ENCODE measurements at regions not wholly inside any gene's neighbourhood (a gene's known extent, or its start where the extent isn't known, plus 50 kb on each side); places are given as distances from the start of the nearest gene placed in this dataset.
A peak's percentile ranks its signal among the peaks of the same experiment; 100 is the strongest.
"Not testable (repeated sequence)": the region's sequence is repeated elsewhere in the genome, so short reads cannot be mapped to it uniquely, and the experiment has no call there.

DNA sequence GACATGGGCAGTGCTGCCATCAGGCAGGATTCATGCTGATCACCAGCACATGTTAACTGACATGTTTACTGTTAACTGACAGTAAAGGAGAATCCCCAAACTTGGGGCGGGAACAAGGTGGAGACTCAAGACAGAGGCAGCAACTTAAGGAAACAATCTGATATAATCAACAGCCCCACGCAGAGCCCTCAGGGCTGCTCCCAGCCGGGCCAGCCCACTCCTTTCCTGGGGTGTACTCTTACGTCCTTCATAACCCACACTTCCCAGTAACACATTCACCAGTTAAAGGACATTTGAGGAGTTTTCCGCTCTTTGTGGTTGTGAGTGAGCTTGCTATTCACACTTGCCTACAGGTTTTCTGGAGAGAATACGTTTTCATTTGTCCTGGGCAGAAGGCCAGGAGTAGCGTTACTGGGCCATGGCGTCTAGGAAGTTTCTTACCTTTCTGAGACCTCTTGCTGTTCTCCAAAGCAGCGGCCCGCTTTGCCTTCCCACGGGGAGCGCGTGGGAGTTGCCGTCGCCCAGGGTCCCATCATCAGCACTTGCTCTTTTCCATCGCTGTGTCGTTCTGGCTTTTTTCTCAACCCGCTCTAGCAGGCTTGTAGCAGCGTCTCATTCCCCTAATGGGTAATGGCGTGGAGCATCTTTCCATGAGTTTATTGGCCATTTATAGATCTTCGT, 56.4 kb downstream of the FOXF2 start:
- H3K36me3 ChIP-seq (replicated peaks; ENCODE audit: control insufficient read depth, insufficient read depth, low read length): no peaks in the 10 kb centered on the region
- no peak overlapping the region for H3K4me3 ChIP-seq (ENCODE audit: insufficient read depth, low read depth, low read length)
- DNase-seq: no peak
- no peaks in the 10 kb centered on the region for H3K27me3 ChIP-seq (ENCODE audit: control insufficient read depth, insufficient read depth, low read length)

DNA sequence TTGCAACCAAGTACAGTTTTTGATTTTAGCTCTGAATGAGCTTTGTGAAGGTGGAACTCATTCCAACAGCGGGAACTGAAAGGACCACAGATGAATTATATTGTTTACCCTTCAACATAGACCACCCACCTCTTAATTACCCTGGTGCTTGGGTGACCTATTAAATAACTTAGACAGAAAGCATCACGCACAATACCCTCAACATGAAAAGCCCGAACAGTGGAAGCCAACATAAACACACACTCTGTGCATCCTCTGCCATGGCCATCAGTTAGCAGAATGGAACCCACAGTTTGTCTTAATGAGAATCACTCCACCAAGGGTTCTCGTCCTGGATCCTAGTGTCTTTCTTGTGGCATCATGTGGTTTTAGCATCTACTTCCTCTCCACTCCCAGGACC, 60.5 kb downstream of the FOXF2 start:
- Histone ChIP-seq H3K4me3 (ENCODE audit: insufficient read depth, low read depth, low read length) (no peak overlapping the region), H3K36me3 (replicated peaks; ENCODE audit: control insufficient read depth, insufficient read depth, low read length) (no peaks in the 10 kb centered on the region), H3K27me3 (ENCODE audit: control insufficient read depth, insufficient read depth, low read length) (no peaks in the 10 kb centered on the region)
- DNase-seq: no peak

DNA sequence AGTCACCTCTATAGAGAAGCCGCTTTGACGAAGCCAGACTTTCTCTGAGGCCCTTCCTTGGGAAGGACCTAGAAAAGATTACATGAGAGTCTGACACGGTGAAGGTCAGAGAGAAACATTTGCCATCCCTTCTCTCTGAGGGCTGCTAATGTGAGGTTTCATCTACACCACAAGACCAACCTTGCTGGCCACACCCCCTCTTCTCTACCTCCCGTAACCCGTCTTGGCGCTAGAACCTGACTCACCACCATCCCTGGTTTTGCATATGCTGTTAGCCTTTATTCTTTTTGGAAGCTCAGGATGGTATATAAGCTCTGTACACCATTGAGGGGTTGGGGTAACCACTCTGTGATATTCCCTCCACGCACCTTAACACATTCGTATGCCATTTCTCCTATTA, 63.6 kb downstream of the FOXF2 start:
- no peaks in the 10 kb centered on the region for H3K27me3 ChIP-seq (ENCODE audit: control insufficient read depth, insufficient read depth, low read length)
- no peak for DNase-seq
- H3K4me3 ChIP-seq (ENCODE audit: insufficient read depth, low read depth, low read length): no peak overlapping the region
- H3K36me3 ChIP-seq (replicated peaks; ENCODE audit: control insufficient read depth, insufficient read depth, low read length): no peaks in the 10 kb centered on the region

DNA sequence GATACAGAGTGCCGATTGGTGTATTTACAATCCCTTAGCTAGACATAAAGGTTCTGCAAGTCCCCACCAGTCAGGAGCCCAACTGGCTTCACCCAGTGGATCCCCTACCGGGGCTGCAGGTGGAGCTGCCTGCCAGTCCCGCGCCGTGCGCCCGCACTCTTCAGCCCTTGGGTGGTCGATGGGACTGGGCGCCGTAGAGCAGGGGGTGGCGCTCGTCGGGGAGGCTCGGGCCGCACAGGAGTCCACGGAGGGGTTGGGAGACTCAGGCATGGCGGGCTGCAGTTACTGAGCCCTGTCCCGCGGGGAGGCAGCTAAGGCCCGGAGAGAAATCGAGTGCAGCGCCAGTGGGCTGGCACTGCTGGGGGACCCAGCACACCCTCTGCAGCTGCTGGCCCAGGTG, 67.4 kb downstream of the FOXF2 start:
- not testable (repeated sequence) for DNase-seq; H3K36me3 ChIP-seq (replicated peaks; ENCODE audit: control insufficient read depth, insufficient read depth, low read length); H3K4me3 ChIP-seq (ENCODE audit: insufficient read depth, low read depth, low read length); H3K27me3 ChIP-seq (ENCODE audit: control insufficient read depth, insufficient read depth, low read length)

DNA sequence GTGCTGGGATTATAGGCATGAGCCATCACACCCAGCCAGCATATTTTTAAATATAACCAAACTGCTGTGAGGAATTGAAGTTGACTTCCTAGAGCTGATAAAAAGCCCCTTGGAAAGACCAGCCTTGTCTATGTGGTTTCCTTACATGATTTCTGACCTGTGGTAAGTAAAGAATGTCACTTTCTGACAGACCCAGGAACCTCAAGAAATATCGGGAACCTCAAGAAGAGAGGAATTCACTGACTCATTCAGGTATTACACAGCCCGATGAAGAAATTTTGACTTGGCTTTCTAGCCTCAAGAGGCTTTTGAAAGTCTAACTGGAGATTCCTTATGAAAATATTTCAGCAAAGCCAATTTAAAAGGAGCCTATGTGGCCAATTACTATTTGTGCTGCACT, 71.8 kb downstream of the FOXF2 start:
- no peaks in the 10 kb centered on the region for H3K36me3 ChIP-seq (replicated peaks; ENCODE audit: control insufficient read depth, insufficient read depth, low read length)
- H3K4me3 ChIP-seq (ENCODE audit: insufficient read depth, low read depth, low read length): no peak overlapping the region
- no peaks in the 10 kb centered on the region for H3K27me3 ChIP-seq (ENCODE audit: control insufficient read depth, insufficient read depth, low read length)
- no peak for DNase-seq

DNA sequence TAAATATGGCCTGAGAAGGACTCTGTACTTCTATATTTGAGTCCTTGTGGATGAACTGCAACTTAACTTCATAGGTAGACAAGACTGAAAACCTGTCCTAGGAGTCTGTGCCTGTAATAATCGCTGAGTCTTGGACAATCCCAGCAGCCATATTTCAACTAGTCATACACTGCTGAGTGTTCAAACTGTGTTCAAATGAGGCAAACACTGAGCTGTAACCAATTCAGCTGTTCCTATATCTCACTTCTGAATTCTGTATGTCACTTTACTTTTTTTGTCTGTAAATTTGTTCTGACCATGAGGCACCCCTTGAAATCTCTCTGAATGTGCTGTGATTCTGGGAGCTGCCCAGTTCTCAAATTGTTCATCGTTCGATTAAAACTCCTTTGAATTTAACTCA, 72.4 kb downstream of the FOXF2 start:
- Histone ChIP-seq H3K27me3 (ENCODE audit: control insufficient read depth, insufficient read depth, low read length) (no peaks in the 10 kb centered on the region), H3K4me3 (ENCODE audit: insufficient read depth, low read depth, low read length) (no peak overlapping the region), H3K36me3 (replicated peaks; ENCODE audit: control insufficient read depth, insufficient read depth, low read length) (no peaks in the 10 kb centered on the region)
- no peak for DNase-seq

DNA sequence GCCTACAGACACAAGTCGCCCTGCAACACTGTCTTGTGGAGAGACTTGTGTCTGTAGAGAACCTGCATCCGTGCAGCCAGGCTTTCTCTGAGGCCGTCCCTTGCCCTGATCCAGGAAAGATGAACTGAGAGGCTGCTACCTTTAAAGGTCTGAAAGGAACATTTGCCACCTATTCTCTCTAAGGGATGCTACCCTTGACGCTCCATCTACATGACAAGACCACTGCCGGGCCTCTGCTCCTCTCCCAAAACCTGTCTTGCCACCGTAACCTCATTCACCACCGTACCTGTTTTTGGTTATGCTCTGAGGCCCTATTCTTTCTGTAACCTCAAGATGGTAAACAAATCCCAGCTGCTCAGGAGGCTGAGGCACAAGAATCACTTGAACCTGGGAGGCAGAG, 73.9 kb downstream of the FOXF2 start:
- H3K4me3 ChIP-seq (ENCODE audit: insufficient read depth, low read depth, low read length): no peak overlapping the region
- no peaks in the 10 kb centered on the region for H3K27me3 ChIP-seq (ENCODE audit: control insufficient read depth, insufficient read depth, low read length)
- DNase-seq: peak; percentile 34
- no peaks in the 10 kb centered on the region for H3K36me3 ChIP-seq (replicated peaks; ENCODE audit: control insufficient read depth, insufficient read depth, low read length)

DNA sequence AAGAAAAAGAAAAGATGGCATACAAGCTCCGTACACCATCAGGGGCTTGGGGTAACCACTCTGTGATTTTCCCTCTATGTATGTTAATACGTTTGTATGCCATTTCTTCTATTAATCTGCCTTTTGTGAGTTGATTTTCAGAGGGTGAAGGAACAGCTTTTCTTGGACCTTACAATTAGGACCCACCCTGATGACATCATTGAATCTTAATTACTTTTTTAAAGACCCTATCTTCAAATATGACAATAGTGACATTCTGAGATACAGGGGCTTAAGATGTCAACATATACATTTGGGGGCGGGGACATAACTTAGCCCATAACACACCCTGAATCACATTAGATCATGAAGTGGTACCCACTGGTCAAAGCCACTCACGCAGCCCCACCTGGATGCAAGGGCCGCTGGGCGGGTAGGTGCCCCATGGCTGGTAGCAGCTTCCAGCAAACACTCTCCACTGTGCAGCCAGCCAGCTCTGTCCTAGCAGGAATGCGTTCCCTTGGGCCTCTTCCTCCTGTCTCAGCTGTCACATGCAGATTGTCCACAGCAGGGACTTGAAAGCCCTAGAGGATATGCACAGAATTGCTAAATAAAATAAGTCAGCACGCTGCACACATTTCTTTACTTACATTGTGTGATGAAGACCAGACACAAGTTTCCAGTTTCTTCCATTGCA, 74.5 kb downstream of the FOXF2 start:
- H3K36me3 ChIP-seq (replicated peaks; ENCODE audit: control insufficient read depth, insufficient read depth, low read length): no peaks in the 10 kb centered on the region
- peak; percentile 15 for DNase-seq
- no peaks in the 10 kb centered on the region for H3K27me3 ChIP-seq (ENCODE audit: control insufficient read depth, insufficient read depth, low read length)
- no peak overlapping the region for H3K4me3 ChIP-seq (ENCODE audit: insufficient read depth, low read depth, low read length)

DNA sequence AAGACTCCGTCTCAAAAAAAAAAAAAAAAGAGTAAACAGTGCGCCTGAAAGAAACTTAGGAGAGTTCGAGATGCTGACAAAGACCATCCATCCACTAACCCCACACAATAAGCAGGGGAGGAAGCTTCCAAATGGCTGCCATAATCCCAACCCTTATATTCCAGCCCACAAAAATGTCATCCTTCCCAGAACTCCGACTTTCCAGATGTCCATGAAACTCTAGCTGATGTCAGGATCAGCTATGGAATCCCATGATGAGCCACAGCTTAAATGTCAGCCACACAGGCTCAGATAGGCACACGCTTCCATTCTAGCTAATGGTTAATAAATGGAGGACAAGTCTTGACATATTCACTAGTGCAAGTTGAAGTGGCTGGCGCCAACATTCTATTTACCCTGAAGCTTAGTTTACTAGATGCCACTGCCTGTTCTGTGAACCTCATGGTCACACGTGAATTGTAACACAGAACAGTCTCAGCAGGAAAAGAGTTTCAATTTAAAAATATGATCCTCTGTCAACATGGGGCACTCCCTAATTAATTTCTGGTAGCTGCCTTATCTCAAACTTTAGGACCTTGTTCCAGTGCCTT, 75.5 kb downstream of the FOXF2 start:
- Histone ChIP-seq H3K4me3 (ENCODE audit: insufficient read depth, low read depth, low read length) (no peak overlapping the region), H3K36me3 (replicated peaks; ENCODE audit: control insufficient read depth, insufficient read depth, low read length) (no peaks in the 10 kb centered on the region), H3K27me3 (ENCODE audit: control insufficient read depth, insufficient read depth, low read length) (no peaks in the 10 kb centered on the region)
- no peak for DNase-seq

DNA sequence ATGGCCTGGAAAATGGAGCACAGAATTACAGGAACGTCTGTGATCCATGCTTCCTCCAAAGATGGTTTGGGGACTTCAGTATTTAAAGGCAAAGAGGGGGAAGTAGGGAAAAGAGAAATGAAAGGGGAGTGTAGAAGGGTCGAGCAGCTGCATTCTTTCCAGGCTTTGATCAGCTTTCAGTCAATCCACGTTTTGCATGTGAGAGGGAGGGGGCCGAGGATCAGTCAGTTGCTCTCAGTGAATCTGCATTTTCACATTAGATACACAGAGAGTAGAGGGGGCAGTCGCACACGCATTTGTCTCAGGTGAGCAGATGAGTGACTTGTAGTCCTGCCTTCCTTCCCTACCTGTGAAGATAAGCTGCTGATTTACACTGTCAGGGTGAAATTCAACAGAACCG, 78.8 kb downstream of the FOXF2 start:
- Histone ChIP-seq H3K4me3 (ENCODE audit: insufficient read depth, low read depth, low read length) (no peak overlapping the region), H3K36me3 (replicated peaks; ENCODE audit: control insufficient read depth, insufficient read depth, low read length) (no peaks in the 10 kb centered on the region), H3K27me3 (ENCODE audit: control insufficient read depth, insufficient read depth, low read length) (no peaks in the 10 kb centered on the region)
- DNase-seq: peak; percentile 61

DNA sequence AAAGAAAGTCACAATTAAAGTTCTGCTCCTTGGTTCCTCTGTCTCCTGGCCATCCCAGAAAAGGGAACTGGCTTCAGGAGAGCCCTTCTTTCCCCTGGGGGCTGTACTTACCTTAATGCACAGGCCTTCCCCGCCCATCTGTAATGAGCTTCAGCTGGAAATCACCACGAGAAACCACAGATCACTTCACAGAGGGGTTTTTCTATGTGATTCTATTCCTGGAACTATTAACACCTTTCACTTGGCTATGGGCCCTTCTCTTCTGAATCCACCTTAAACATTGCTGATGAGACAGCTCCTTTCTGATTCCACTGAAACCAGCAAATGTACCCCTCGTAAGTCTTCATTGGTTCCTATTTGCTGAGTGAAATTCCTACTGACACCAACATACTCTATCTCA, 80.7 kb downstream of the FOXF2 start:
- DNase-seq: no peak
- no peak overlapping the region for H3K4me3 ChIP-seq (ENCODE audit: insufficient read depth, low read depth, low read length)
- H3K27me3 ChIP-seq (ENCODE audit: control insufficient read depth, insufficient read depth, low read length): no peaks in the 10 kb centered on the region
- H3K36me3 ChIP-seq (replicated peaks; ENCODE audit: control insufficient read depth, insufficient read depth, low read length): no peaks in the 10 kb centered on the region

DNA sequence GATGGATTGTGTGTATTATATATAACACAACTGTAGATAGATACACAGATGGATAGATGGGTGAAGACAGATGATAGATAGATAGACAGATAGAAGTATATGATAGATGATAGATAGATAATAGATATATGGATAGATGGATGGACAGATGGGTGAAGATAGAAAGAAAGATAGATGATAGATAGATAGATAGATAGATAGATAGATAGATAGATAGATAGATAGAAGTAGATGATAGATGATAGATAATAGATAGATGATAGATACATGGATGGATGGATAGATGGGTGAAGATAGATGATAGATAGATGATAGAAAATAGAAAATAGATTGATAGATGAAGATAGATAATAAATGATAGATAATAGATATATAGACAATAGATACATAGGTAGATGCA, 83.3 kb downstream of the FOXF2 start:
- no peak for DNase-seq
- H3K36me3 ChIP-seq (replicated peaks; ENCODE audit: control insufficient read depth, insufficient read depth, low read length): no peaks in the 10 kb centered on the region

DNA sequence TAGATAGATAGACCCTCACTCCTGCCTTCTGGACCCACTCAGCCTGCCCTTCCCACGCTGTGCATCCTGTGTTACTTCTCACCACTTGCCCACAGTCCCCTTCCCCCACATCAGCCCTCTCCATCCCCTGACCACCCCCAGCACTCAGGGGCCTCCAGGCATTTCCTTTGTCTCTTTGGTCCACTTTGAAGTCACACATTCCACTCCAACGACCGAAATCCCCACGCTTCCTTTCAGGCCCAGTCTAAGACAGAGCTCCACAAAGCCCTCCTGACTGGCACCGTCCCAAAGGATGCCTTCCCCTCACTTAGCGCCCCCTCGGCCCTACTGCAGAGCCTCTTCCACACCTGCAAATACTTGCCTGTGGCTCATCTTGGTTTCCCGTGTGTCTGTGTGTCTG, 83.8 kb downstream of the FOXF2 start:
- no peak overlapping the region for H3K4me3 ChIP-seq (ENCODE audit: insufficient read depth, low read depth, low read length)
- no peaks in the 10 kb centered on the region for H3K36me3 ChIP-seq (replicated peaks; ENCODE audit: control insufficient read depth, insufficient read depth, low read length)
- DNase-seq: no peak
- H3K27me3 ChIP-seq (ENCODE audit: control insufficient read depth, insufficient read depth, low read length): no peaks in the 10 kb centered on the region

More for the DNA sequence above, 83.3 kb downstream of the FOXF2 start:
- Histone ChIP-seq H3K27me3 (ENCODE audit: control insufficient read depth, insufficient read depth, low read length) (no peaks in the 10 kb centered on the region), H3K4me3 (ENCODE audit: insufficient read depth, low read depth, low read length) (no peak overlapping the region)

DNA sequence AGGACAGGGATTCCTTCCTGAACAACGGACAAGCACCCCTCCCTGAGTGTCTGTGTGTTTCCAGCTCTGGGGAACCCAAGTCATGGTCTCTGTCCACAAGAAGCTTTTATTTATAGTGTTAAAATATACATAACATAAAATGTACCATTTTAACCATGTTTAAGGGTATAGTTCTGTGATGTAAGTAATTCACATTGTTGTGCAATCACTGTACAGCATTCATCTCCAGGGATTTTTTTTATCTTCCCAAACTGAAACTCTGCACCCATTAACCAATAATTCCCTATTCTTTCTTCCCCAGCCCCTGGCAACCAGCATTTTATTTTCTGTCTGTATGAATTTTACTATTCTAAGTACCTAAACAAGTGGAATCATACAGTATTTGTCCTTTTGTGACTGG, 84.2 kb downstream of the FOXF2 start:
- DNase-seq: no peak
- Histone ChIP-seq H3K4me3 (ENCODE audit: insufficient read depth, low read depth, low read length) (no peak overlapping the region), H3K36me3 (replicated peaks; ENCODE audit: control insufficient read depth, insufficient read depth, low read length) (no peaks in the 10 kb centered on the region), H3K27me3 (ENCODE audit: control insufficient read depth, insufficient read depth, low read length) (no peaks in the 10 kb centered on the region)

DNA sequence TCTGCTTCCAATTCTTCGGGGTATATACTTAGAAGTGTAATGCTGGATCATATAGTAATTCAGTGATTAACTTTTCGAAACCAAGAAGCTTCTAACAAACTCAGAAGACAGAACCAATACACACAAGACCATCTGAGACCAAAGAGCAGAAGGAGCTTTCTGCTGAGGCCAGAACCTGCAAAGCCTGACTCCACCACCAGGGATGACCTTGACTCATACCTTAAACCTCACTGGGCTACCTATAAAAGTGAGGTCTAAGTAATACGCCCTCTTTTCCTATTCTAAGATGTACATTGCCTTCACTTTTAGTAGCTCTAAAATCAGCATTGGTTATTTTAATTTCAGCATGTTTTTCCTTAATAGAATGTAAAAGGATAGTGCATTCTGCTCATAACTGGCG, 84.8 kb downstream of the FOXF2 start:
- Histone ChIP-seq H3K27me3 (ENCODE audit: control insufficient read depth, insufficient read depth, low read length) (no peaks in the 10 kb centered on the region), H3K36me3 (replicated peaks; ENCODE audit: control insufficient read depth, insufficient read depth, low read length) (no peaks in the 10 kb centered on the region), H3K4me3 (ENCODE audit: insufficient read depth, low read depth, low read length) (no peak overlapping the region)
- no peak for DNase-seq
